GM12892 (cell line): ENCODE measurements at regions not wholly inside any gene's neighbourhood (a gene's known extent, or its start where the extent isn't known, plus 50 kb on each side); places are given as distances from the start of the nearest gene placed in this dataset.

Experiments
- POLR2A ChIP-seq: IDR thresholded peaks from 2 replicates; pipeline ENCODE4 v1.6.1; 2011; ENCODE audit warnings: low read depth, low read length, control low read depth
- POLR2AphosphoS5 ChIP-seq: IDR thresholded peaks from 2 replicates; pipeline ENCODE4 v1.6.1; 2011; ENCODE audit warnings: low read depth, low read length, control low read depth
- TAF1 ChIP-seq: IDR thresholded peaks from 2 replicates; pipeline ENCODE4 v1.6.1; 2011; ENCODE audit warnings: low read depth, mild to moderate bottlenecking, control low read depth, low read length, borderline replicate concordance

- TF ChIP-seq POLR2A, result no peak
- TF ChIP-seq POLR2AphosphoS5, result no peak
- no peak for TF ChIP-seq TAF1
Measured at GRCh38 chr3:186425788-186426730, 64.0 kb upstream of the DGKG start.
